ENCODE measurements at regions not wholly inside any gene's neighbourhood (a gene's known extent, or its start where the extent isn't known, plus 50 kb on each side); places are given as distances from the start of the nearest gene placed in this dataset.

DNA sequence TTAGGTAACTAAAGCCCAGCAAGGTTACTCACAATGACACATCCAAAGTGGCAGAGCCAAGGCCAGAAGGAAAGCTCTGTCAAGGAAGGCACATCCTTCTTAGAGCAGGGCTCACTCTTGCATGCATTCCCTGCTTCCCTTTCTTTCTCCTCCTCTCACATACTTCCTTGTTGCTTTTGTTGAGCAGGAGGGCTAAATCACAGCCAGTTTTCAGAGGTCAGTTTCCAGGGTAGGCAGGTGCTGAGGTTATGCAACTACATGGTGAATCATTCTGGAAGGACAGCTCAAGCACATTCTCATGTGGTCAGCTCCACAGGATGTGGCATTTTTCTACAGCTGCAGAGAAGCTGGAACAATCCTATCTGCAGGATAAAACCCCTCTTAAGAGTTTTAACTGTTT is 275.6 kb downstream of the ZNF621 start:
- Histone ChIP-seq H3K4me1 (ENCODE audit: control insufficient read depth in 1 of 2, insufficient read depth in 2 of 2, low read length in 2 of 2) (peaks cover 30 to 38% of the 10 kb centered on the region in 2 donors), H3K4me3 (replicated peaks in 1 of 3; ENCODE audit: low read depth in 2 of 3, low read length in 3 of 3) (no peak overlapping the region), H4K20me1 (ENCODE audit: insufficient read depth, low read length) (no peaks in the 10 kb centered on the region), H3K36me3 (replicated peaks in 1 of 2; ENCODE audit: control insufficient read depth in 1 of 2, insufficient read depth in 2 of 2, low read length in 2 of 2) (no peaks in the 10 kb centered on the region), H2AFZ (ENCODE audit: insufficient read depth, low read depth, low read length, poor library complexity, severe bottlenecking) (no peak overlapping the region), H3K9me3 (replicated peaks in 1 of 2; ENCODE audit: control insufficient read depth in 1 of 2, insufficient read depth in 1 of 2, low read length in 2 of 2) (no peaks in the 10 kb centered on the region), H3K9ac (ENCODE audit: insufficient read depth, low read length, poor library complexity, severe bottlenecking) (no peak overlapping the region), H3K27me3 (ENCODE audit: control insufficient read depth in 2 of 2, insufficient read depth in 2 of 2, low read length in 2 of 2) (no peaks in the 10 kb centered on the region), H3K27ac (ENCODE audit: low read depth in 1 of 2, low read length in 2 of 2) (peak overlapping the region in 1 of 2 donors; percentile 29), H3K79me2 (ENCODE audit: insufficient read depth, low read length) (no peaks in the 10 kb centered on the region), H3K4me2 (replicated peaks; ENCODE audit: extremely low read depth, low read length, poor library complexity, severe bottlenecking) (peak overlapping the region; percentile 47)
- Mint-ChIP-seq H3K36me3 (no peaks in the 10 kb centered on the region), H3K9me3 (peaks cover 0 to 5% (median 2%) of the 10 kb centered on the region in 7 donors), H3K27ac (peak overlapping the region; percentile 5 to 86 (median 57)), H3K4me3 (peak overlapping the region in 1 of 2 donors; percentile 3), H3K4me1 (peaks cover 36% of the 10 kb centered on the region), H3K27me3 (ENCODE audit: low read depth in 3 of 3) (peaks cover 3 to 5% (median 3%) of the 10 kb centered on the region in 3 donors)
- TF ChIP-seq, protein P1, sequence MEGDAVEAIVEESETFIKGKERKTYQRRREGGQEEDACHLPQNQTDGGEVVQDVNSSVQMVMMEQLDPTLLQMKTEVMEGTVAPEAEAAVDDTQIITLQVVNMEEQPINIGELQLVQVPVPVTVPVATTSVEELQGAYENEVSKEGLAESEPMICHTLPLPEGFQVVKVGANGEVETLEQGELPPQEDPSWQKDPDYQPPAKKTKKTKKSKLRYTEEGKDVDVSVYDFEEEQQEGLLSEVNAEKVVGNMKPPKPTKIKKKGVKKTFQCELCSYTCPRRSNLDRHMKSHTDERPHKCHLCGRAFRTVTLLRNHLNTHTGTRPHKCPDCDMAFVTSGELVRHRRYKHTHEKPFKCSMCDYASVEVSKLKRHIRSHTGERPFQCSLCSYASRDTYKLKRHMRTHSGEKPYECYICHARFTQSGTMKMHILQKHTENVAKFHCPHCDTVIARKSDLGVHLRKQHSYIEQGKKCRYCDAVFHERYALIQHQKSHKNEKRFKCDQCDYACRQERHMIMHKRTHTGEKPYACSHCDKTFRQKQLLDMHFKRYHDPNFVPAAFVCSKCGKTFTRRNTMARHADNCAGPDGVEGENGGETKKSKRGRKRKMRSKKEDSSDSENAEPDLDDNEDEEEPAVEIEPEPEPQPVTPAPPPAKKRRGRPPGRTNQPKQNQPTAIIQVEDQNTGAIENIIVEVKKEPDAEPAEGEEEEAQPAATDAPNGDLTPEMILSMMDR (IDR thresholded peaks at IDR 0.05) = no peak
- intact Hi-C loops (cut with micrococcal nuclease) = loop anchor here in 1 of 2 donors (2.0 kb wide), 1 partner anchor 120 kb away; no protein-coding TSS in a partner anchor
- DNase-seq = peak; percentile 63 to 83 (median 64)

DNA sequence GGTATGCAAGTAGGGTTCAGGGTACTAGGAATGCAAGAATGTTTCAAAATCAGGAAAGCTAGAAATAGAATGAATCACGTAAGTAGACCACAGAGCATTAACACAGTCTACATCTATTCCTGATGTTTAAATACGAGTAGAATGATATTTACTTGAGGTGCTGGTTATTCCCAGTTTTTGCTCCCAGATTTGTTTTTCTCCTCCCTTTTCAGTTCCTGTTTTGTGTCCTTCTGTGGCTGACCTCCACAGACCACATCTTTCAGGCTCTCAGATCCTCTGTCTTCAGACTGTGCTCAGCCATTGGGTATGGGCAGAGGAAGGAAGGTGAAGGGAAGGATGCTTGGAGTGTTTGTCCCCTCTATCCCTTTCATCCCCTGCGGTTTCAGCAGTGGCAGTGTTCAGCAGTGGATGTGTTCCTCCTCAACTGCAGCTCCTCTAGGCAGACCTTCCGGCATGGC is 276.6 kb downstream of the ZNF621 start:
- Histone ChIP-seq H3K4me1 (ENCODE audit: control insufficient read depth in 1 of 2, insufficient read depth in 2 of 2, low read length in 2 of 2) (peaks cover 30 to 38% of the 10 kb centered on the region in 2 donors), H3K36me3 (replicated peaks in 1 of 2; ENCODE audit: control insufficient read depth in 1 of 2, insufficient read depth in 2 of 2, low read length in 2 of 2) (no peaks in the 10 kb centered on the region), H3K27me3 (ENCODE audit: control insufficient read depth in 2 of 2, insufficient read depth in 2 of 2, low read length in 2 of 2) (no peaks in the 10 kb centered on the region), H3K79me2 (ENCODE audit: insufficient read depth, low read length) (no peaks in the 10 kb centered on the region), H3K27ac (ENCODE audit: low read depth in 1 of 2, low read length in 2 of 2) (no peak overlapping the region), H3K9ac (ENCODE audit: insufficient read depth, low read length, poor library complexity, severe bottlenecking) (no peak overlapping the region), H2AFZ (ENCODE audit: insufficient read depth, low read depth, low read length, poor library complexity, severe bottlenecking) (no peak overlapping the region), H3K4me2 (replicated peaks; ENCODE audit: extremely low read depth, low read length, poor library complexity, severe bottlenecking) (no peak overlapping the region), H3K4me3 (replicated peaks in 1 of 3; ENCODE audit: low read depth in 2 of 3, low read length in 3 of 3) (no peak overlapping the region), H3K9me3 (replicated peaks in 1 of 2; ENCODE audit: control insufficient read depth in 1 of 2, insufficient read depth in 1 of 2, low read length in 2 of 2) (no peaks in the 10 kb centered on the region), H4K20me1 (ENCODE audit: insufficient read depth, low read length) (no peaks in the 10 kb centered on the region)
- intact Hi-C loops (cut with micrococcal nuclease) = loop anchor here in 1 of 2 donors (2.0 kb wide), 1 partner anchor 119 kb away; no protein-coding TSS in a partner anchor
- H3K4me1 Mint-ChIP-seq = peaks cover 36% of the 10 kb centered on the region
- H3K4me3 Mint-ChIP-seq = no peak overlapping the region
- peak overlapping the region in 1 of 7 donors; percentile 22 for H3K27ac Mint-ChIP-seq
- H3K9me3 Mint-ChIP-seq = peaks cover 0 to 6% (median 2%) of the 10 kb centered on the region in 7 donors
- DNase-seq = no peak
- TF ChIP-seq, protein P1 (IDR thresholded peaks at IDR 0.05) = no peak
- no peaks in the 10 kb centered on the region for H3K36me3 Mint-ChIP-seq
- H3K27me3 Mint-ChIP-seq (ENCODE audit: low read depth in 3 of 3) = peaks cover 1 to 5% (median 3%) of the 10 kb centered on the region in 3 donors
- 71% methylated on average over 2 of the region's 4 CpGs for WGBS (ENCODE audit: insufficient coverage)

Measured in CD14-positive monocyte (primary cell).